GM21529 (cell line): ENCODE measurements at regions not wholly inside any gene's neighbourhood (a gene's known extent, or its start where the extent isn't known, plus 50 kb on each side); places are given as distances from the start of the nearest gene placed in this dataset.
"Not testable (repeated sequence)": the region's sequence is repeated elsewhere in the genome, so short reads cannot be mapped to it uniquely, and the experiment has no call there.

Source experiments
- ATAC-seq: cut with Tn5 transposase; IDR thresholded peaks from one replicate; pipeline ENCODE4 v1.9.1; 2021; ENCODE audit not compliant: unreplicated experiment

GRCh38 chr9:31542384-31543055, 841.9 kb upstream of the ACO1 start:
- peak; percentile 99 for ATAC-seq

GRCh38 chr9:31554941-31555340, 829.5 kb upstream of the ACO1 start:
- ATAC-seq, result no peak

- ATAC-seq, result no peak
These were observed 827.6 kb upstream of the ACO1 start for GRCh38 chr9:31556667-31557463.

- not testable (repeated sequence) for ATAC-seq
These were observed 812.3 kb upstream of the ACO1 start for GRCh38 chr9:31572190-31572589.

- ATAC-seq, result no peak
These were observed 810.9 kb upstream of the ACO1 start for GRCh38 chr9:31573561-31573960.

- ATAC-seq, result no peak
These were observed 810.3 kb upstream of the ACO1 start for GRCh38 chr9:31574006-31574765.

- no peak for ATAC-seq
These were observed 802.4 kb upstream of the ACO1 start for GRCh38 chr9:31582071-31582470.

GRCh38 chr9:31582561-31582960, 801.9 kb upstream of the ACO1 start:
- no peak for ATAC-seq

- no peak for ATAC-seq
These were observed 799.3 kb upstream of the ACO1 start for GRCh38 chr9:31585158-31585557.

GRCh38 chr9:31587146-31587545, 797.3 kb upstream of the ACO1 start:
- ATAC-seq, result no peak

GRCh38 chr9:31588006-31588405, 796.4 kb upstream of the ACO1 start:
- no peak for ATAC-seq

- ATAC-seq, result no peak
These were observed 795.7 kb upstream of the ACO1 start for GRCh38 chr9:31588756-31589155.

- no peak for ATAC-seq
These were observed 794.4 kb upstream of the ACO1 start for GRCh38 chr9:31590091-31590490.

GRCh38 chr9:31597086-31597485, 787.4 kb upstream of the ACO1 start:
- not testable (repeated sequence) for ATAC-seq

- ATAC-seq, result no peak
These were observed 786.5 kb upstream of the ACO1 start for GRCh38 chr9:31597977-31598376.

- no peak for ATAC-seq
These were observed 782.8 kb upstream of the ACO1 start for GRCh38 chr9:31601666-31602065.

- ATAC-seq, result no peak
These were observed 779.9 kb upstream of the ACO1 start for GRCh38 chr9:31604531-31604930.

- ATAC-seq, result no peak
These were observed 779.3 kb upstream of the ACO1 start for GRCh38 chr9:31605164-31605563.

GRCh38 chr9:31606678-31607077, 777.8 kb upstream of the ACO1 start:
- no peak for ATAC-seq

- ATAC-seq, result no peak
These were observed 776.0 kb upstream of the ACO1 start for GRCh38 chr9:31608416-31608815.

- ATAC-seq, result no peak
These were observed 775.6 kb upstream of the ACO1 start for GRCh38 chr9:31608881-31609280.
